ENCODE measurements at regions not wholly inside any gene's neighbourhood (a gene's known extent, or its start where the extent isn't known, plus 50 kb on each side); places are given as distances from the start of the nearest gene placed in this dataset.

DNA sequence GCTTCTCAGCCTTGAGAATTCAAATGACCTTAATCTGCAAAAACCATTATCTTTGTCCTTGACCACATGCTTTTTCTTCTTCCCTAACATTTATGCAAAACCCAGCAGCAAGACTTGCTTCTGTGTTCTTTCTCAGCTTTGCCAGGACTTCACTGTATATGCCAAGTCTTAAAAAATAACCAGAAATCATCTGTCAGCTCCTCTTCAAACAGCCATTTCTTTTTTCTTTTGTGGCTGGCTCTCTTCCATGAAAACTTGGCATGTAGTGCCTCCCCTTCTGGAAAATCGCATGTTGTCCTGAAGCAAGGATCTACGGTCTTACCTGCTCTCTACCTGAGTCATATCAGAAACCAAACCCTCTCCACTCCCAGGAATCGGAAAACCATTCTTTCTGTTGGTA lies 364.9 kb downstream of the RPS29 start:
- FAIRE-seq = no peak

DNA sequence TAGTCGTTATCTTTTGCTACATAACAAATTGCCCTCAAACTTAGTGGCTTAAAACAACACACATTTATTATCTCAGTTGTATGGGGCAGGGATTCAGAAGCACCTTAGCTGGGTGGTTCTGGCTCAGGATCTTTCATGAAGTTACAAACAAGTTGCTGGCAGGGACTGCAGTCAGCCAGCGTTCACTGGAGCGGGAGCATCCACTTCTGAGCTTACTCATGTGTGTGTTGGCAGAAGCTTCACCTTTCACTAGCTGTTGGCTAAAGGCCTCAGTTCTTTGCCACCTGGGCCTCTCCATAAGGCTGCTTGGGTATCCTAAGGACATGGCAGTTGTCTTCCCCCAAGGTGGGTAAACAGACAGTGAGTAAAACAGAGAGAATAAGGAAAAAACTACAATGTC lies 365.7 kb downstream of the RPS29 start:
- FAIRE-seq = no peak

DNA sequence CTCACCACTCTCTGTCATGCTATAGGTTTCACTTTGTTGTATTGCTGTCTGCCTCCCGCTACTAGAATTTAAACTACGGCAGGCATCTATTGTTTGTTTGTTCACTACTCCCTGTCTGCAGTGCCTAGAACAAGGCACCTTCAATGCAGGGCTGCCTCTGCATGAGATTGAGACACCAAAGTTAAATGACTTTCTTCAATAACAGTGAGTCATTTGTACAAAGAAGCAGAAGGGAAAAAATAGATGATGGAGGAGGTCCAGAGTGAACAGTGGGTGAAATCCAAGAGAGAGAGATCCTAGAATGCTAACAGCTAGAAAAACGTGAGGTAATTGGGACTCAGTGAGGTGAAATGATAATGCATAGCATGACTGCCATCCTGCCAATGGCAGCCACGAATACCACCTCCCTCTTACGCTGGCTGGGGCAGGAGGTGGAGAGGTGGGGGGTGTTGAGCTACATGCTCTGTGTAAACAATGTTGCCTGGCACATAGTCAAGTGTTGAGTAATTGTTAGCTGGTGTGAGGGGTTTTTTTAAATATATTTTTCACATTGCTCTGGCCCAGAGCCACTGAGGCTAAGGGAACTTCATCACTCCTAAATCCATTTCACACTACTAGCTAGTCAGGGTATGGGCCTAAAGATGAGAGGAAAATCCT lies 367.6 kb downstream of the RPS29 start:
- FAIRE-seq = no peak

DNA sequence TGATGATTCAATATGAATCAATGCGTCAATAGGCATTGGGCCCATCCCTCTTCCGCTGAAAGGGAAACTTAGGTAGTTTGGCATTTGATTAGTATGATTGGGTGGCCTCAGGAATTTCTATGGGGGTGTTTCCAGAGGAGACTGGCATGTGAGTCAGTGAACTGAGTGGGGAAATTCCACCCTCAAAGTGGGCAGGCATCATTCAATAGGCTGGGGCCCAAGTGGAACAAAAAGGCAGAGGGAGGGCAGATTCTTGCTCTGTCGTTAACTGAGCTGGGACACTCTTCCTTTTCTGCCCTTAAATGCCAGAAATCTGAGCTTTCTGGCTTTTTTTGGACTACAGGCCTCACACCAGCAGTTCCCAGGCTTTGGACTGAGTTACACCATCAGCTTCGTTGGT lies 373.5 kb downstream of the RPS29 start:
- FAIRE-seq = no peak

DNA sequence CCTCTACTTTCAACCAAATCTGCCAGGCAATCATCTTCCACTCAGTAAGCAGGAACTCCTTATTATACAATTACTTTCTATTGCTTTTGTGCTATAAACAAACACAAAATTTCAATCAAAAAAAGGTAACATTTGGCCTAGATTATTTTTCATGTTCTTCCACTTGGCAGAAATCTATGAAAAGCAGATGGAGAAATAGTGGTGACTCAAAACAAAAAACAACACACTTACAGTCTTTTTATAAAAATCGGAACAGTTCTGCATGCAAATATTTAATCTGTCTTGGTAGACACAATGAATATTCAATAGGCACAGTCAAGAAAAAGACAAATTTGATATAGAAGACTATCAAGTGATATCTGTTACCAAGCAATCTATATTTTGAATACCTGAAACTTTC lies 376.8 kb downstream of the RPS29 start:
- FAIRE-seq = no peak

DNA sequence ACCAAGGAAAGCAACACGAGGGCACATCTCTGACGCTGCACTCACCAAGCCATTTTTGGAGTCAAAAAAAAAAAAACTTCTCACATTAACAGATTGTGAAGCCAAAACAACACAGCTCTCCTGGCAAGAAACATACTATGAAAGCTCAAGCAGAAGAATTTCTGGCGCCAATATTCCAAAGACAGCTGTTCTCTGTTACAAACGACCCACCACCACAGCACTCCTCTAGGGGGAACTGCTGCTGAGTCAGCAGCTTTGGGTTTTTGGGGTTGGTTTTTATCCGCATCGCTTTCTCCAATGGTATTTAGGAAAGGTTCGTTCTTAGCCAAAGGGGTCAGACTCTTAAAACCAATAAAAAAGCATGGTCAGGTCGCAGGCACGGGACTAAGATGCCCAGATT lies 379.4 kb downstream of the RPS29 start:
- no peak for FAIRE-seq

DNA sequence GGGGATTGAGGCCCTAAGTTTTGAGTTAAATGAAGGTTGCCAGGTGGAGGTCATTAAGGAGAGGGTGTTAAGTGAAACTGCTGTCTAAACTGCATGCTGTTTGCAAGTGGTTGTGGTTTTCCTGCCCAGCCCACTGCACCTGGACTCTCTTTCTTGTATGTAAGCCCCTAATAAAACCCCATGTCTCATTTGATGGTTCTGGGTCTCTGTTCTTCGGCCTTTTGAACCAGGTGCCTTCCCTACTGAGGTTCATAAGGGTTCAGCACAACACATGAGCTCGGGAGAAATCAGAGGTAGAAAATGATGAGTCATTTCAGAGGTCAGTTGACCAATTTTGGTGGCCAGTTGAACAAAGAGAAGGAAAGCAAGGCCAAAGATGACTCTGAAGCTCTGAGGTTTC lies 382.5 kb downstream of the RPS29 start:
- no peak for FAIRE-seq

DNA sequence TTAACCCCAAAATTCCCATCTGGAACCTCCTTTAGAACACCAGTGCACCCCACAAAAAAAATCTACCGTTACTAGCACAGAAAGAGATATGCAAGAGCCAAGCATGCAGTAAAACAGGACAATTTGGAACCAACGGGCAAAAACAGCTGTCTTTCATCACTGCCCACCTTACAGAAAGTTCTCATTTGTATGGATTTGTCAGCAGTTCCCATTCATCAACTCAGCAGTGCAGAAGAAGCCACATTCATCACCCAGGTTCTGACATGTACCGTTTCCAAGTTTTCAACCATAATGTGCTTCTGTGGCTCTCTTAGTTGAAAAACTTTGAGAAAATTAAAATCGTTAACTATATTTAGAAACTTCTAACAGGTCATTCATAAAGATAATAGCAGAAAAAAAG lies 387.0 kb downstream of the RPS29 start:
- FAIRE-seq = no peak

DNA sequence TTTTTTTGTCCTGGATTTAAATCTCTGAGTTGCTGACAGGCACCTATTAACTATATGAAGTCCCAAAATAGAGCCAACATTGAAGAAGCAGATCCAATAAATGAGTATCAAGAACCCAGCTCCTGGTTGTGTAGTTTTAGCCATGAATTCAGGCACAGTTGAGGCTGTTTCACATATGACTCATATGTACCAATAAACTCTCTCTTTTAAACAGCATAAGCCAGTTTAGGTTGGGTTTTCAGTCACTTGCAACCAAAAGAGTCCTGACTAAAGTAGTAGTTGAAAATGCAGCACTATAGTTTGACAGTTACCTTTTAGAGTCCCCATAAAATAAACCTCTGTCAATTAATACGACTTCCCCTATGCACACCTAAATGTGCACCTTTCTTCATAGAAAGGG lies 389.9 kb downstream of the RPS29 start:
- FAIRE-seq = no peak

DNA sequence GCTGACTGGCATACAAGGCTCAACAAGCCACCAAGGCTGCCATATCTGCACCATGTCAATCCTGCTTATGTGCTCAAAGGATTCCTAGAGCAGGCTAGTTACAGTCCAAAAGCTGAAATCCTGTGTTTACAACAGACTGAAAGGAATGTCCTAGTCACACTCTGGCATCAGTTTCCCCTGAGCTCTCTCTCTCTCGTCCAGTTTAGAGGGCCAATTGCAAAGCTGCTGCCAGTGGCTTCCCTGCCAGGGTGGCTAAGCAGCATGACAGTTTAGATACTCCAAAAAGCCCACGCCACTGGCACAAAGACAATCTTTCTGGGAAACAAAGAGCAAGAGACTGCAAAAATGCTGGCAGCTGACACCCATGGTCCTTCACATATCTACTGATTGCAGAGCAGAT lies 392.1 kb downstream of the RPS29 start:
- no peak for FAIRE-seq

DNA sequence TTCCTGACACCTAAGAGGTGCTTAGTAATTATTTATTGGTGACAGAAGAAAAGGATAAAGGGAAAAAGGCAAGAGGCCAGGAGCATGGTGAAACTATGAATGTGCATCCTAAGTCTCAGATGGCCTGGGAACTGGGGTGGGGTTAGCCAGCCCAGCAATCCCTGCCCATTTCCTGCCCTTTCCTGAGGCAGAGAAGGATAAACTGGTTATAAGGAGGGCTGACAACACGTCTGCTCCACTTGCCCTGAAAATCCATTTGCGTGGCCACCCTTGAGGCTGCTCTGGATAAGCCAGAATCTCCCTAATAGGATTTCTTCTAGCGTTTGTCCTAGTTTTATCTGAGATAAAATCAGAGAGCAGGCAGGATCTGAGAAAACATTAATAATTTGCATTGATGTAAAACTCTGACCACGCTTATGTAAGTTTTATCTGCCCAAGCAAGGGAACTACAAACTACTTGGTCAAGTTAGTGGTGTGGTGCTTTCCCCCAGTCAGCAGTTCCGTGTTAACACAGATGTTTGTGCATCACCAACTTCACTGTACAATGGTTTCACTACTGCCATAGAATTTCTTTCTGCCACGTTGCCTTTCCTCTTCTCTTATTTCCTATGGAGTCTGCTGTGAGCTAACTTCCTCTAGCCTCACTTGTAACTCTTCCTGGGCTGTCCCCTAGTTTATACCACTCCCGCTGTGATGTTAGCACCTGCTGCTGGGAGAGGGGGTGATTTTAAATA lies 392.7 kb downstream of the RPS29 start:
- no peak for FAIRE-seq

DNA sequence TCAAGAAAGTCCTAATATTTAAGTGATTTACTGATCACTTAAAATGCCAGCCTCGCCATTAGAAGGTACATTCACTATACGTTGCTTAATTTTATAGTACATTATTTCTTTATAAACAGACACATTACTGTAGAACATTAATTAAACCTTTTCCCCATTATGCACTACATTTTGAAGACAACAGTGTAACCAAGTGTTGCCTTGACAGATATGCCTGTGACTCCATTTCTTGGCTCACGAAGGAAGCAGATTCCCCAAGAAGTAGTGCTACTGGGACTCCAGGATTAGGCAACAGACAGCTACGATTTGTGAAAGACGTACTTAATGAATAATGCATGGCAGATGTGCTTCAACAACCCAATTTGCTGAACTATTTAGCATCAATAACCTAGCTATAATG lies 394.8 kb downstream of the RPS29 start:
- no peak for FAIRE-seq

DNA sequence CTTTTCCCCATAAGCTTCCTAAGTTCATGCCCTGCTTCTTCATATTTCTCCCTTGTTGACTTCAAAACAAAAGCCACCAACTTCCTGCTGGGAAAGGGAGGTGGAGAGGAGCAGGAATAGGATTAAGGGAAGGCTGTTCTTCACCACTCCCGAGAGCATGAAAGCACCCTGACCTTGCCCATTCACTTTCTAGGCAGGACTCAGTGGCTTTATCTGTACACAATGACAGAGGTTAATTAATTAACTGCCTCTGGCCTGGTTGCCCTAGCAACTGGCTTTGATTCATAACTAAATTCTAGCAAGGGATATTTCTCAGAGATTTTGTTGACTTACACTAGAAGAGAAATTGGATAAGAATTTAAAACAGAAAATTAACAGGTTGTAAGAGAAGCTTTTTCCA lies 396.8 kb downstream of the RPS29 start:
- no peak for FAIRE-seq

DNA sequence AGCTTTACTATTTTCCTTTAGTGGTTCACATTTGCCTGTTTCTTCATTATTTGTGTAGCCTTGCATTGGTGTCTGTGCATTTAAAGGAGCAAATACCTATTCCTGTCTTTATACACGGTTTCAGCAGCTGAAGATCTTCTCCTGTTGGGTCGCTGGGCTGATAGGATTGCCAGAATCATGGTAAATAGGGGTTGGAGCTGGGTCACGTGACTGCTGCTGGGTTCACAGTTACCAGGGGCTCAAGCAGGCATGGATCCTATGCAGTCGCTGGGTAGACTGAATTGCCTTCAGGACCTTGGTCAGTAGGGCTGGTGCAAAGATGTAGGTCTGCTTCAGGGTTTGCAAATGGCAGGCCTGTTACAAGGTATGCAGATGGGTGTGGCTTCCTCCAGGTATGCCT lies 398.4 kb downstream of the RPS29 start:
- no peak for FAIRE-seq

DNA sequence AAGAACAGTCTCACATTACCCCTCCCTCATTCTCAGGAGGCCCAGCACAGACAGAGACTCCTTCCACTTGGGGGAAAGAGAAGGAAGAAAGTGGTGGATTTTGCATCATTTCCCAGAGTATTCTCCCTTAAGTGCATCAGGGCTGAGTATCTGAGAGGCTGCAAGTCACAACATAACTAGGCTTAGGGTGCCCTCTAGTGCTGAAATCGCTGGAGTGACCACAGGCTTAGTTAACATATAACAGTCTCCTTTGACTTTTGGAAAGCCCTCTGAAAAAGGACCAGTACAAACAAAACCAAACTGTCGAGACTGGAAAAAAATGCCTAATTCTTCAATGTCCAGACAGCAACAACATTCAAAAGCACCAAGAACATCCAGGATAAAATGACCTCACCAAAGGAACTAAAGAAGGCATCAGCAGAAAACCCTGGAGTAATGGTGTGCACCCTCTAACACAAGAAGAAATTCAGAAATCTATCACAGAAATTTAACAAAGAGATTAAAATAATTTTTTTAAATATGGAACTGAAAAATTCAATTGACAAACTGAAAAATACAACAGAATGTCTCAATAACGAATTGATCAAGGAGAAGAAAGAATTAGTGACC lies 412.3 kb downstream of the RPS29 start:
- FAIRE-seq = peak; percentile 74

DNA sequence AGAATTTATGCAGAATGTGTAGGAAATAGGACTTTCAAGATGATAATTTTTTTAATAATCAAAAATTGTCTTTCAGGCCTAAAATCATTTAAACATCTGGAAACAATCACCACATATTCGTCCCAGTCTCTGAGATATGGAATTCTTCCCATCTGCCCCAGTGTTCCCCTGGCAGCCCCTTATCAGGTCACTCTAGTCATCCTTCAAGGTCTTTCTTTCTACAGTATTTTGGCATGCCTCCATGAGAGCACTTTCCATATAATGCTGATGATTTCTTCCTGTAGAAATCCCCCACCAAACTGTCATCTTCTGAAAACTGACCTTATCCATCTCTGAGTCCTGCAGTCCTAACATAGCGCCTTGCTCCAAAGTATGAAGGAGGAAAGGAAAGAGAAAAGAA lies 422.1 kb downstream of the RPS29 start:
- FAIRE-seq = no peak

DNA sequence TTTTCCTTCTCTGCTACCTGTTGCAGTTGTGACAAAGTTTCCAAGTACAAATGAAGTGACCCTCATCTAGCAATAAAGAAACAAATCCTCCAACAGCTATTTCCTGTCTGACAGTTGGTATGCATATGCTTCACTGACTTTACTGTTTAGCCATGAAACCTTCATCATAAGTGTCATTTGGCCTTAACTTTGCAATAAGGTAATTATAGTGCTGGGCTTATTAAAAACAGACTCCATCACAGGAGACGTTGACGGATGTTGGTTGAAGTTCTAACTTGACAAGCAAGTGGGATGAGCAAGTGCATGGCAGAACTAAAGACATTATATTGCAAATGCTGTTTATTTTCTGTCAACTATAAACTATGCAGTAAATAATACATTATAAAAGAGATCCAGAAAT lies 425.2 kb downstream of the RPS29 start:
- FAIRE-seq = no peak

DNA sequence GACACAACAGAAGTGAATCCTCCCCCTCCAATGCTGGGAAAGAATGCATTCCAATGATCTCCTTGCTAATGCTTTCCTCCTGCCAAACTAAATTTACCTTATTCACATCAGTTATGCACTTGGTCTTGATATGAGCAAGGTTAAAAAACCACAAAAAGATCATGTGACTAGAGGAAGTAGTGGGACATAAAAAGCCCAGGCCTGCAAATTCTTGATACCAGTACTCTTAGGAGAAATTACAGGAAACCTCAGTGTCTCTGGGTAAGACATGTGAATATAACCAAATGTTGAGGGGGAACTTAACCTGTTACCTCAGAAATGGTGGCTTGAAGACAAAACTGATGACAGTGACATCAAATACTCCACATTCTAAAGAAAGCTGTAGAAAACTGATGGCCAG lies 427.1 kb downstream of the RPS29 start:
- FAIRE-seq = no peak

DNA sequence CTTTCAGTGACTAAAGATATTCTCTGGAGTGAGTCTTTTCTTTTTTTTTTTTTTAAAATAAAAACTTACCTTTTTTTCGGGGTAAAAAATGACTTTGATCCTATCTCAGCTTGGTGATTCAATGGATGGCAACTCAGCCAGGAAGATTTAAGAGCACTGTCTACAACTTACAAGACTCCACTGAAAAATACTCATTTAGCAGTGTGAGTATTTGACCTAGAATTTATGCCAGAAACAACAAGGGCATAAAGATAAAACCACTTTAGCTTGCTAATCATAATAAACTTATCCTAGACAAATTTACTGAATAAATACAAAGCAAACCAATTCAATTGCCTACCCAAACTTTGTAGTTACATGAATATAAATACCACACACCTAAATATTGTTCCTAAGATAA lies 446.6 kb downstream of the RPS29 start:
- FAIRE-seq = no peak

DNA sequence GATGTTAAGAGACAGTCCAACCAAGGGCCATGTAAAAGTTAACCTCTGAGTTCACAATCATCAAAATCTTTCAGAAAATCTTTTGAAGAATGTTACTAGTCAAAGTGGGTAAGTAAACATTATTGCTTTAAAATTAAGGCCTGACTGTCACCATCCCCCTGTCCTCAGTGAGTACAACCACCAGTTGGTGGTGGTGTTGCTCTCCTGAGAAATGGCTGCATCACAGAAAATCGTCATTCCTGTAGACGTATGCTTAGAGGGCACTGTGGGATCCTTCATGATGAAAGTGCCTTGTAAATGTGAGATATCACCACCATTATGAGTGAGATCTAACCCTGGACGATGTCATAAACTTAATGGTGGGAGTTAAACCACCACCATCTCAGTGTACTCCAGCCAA lies 451.2 kb downstream of the RPS29 start:
- FAIRE-seq = no peak

DNA sequence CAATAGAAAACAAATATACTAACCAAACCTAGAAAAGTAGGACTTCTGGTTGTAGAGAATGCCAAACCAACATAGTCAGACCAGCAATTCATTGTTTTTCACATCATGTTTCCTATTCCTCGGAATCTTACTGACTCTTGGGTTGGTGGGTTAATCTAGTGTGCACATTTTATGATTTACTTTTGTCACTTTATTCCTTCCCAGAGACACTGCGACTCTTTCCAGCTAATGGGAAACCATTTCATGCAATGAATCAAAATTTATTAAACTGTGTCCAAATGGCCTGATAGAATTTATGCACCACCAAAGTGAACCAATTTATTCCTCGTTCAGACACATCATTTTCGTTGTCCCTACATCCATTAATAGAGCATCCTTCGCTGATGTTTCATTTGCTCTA lies 464.9 kb downstream of the RPS29 start:
- FAIRE-seq = no peak

DNA sequence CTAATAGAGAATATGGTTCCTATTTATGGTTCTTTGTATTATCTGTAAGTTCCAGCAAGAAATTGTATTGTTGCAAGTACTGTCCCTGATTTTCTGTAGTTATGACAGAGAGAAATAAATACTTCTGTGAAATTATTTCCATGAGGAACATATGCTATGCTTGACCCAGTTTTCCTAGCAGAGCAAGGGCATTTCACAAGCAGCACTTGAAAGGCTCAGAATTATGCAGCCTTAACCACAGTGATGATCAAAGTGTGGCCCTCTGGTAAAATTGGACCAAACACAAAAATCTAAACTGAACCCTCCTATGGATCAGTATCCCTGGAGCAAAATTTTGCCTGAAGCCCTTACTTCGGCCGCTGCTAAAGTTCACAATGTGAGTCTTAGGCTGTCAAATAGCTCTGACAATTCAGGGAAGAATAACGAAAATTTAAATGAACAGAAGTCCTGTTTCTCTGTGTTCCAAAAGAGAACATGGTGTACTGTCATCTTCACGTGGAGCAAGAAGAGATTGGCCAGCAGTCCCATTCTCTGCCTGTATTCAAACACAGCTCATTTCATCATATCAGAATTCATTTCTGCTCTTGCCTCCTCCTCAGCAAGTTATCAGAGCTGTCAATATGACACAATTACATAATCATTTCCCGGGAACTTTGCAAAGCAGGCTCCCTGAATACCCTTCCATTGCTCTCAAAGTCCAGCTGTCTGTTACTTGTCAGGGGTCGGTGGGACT lies 471.9 kb downstream of the RPS29 start:
- no peak for FAIRE-seq

DNA sequence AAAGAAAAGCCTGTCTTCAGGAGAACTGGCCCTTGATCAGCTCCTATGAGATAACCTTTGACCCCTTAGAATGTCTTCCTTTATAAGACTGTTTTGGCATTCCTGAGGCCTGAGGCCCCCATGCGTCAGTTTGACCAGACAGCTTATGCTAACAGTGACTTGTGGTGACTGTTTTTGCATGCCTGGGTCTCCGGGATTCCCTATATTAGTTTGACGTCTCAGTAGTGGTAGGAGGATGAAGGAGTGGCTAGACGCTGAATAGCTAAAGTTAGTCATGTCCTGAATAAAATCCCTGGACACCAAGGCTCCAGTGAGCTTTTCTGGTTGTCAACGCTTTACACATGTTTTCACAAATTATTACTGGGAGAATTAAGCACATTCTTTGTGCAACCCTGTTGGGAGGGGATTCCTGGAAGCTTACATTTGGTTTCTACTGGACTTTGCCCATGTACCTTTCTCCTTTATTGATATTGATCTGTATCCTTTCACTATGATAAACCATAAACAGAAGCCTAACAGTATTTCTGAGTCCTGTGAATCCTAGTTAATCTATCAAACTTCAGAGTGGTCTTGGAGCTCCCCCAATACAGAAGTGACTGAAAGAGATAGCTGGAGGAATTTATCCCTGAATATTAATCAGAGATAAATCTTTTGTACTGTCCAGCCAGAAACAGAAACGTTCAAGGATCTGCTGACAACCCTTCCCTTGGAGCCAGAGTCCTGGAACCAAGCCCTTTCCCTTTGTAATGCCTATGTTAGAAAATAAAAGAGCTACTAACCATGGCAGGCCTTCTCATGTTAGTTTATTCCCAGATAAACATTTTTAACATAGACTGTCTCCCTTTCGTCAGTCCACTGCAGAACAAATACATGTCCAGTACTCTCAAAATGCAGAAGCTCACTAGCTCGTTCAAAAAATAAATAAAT lies 479.2 kb downstream of the RPS29 start:
- no peak for FAIRE-seq
